Stomach (tissue), 4 donors: ENCODE measurements at regions not wholly inside any gene's neighbourhood (a gene's known extent, or its start where the extent isn't known, plus 50 kb on each side); places are given as distances from the start of the nearest gene placed in this dataset.

Experiments used
- POLR2A ChIP-seq, 4 donors: fragments of 450-650 bp; IDR thresholded peaks; one replicate each; pipeline ENCODE4 v1.6.1; 2016; ENCODE audit warnings: antibody characterized with exemption in 4 of 4, control low read depth in 2 of 4, mild to moderate bottlenecking in 1 of 4, moderate library complexity in 1 of 4
- TF ChIP-seq, protein P1 (sequence below), 7 experiments: fragments of 450-650 bp in 4 of 7; fragments of 200-600 bp in 3 of 7; sonication (generic) in 3 of 7; IDR thresholded peaks; one replicate each; pipeline ENCODE4 v1.5.1; 2016 to 2019; ENCODE audit warnings: antibody characterized with exemption in 7 of 7, control low read depth in 2 of 7, mild to moderate bottlenecking in 1 of 7

DNA sequence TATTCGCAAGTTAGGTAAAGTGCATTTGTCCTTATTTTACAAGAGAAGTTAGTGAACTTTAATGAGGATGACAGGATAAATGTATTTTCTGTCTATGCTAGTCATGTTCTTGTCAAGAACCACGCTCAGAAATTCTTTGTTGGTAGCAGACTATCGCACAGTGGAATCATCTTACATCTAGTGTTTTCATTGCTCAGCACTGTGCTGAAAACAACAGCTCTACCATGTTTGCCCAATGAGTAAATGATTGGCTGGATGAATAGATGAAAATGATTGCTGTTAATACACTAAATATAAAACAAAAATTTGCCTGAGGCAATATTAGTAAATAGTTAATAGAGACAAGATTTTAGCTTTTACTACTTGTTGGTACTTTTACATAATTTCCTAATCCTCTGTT lies 265.3 kb upstream of the GOLIM4 start:
- TF ChIP-seq, protein P1, sequence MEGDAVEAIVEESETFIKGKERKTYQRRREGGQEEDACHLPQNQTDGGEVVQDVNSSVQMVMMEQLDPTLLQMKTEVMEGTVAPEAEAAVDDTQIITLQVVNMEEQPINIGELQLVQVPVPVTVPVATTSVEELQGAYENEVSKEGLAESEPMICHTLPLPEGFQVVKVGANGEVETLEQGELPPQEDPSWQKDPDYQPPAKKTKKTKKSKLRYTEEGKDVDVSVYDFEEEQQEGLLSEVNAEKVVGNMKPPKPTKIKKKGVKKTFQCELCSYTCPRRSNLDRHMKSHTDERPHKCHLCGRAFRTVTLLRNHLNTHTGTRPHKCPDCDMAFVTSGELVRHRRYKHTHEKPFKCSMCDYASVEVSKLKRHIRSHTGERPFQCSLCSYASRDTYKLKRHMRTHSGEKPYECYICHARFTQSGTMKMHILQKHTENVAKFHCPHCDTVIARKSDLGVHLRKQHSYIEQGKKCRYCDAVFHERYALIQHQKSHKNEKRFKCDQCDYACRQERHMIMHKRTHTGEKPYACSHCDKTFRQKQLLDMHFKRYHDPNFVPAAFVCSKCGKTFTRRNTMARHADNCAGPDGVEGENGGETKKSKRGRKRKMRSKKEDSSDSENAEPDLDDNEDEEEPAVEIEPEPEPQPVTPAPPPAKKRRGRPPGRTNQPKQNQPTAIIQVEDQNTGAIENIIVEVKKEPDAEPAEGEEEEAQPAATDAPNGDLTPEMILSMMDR (IDR thresholded peaks at IDR 0.05), result no peak
- no peak for TF ChIP-seq POLR2A (IDR thresholded peaks at IDR 0.05)
